Activated CD4-positive, CD25-positive, alpha-beta regulatory T cell (primary cell): ENCODE measurements at regions not wholly inside any gene's neighbourhood (a gene's known extent, or its start where the extent isn't known, plus 50 kb on each side); places are given as distances from the start of the nearest gene placed in this dataset.

Experiments
- DNase-seq, 4 experiments: peaks; one replicate each; lab custom pipeline; 2025; lab: John Stamatoyannopoulos, UW

DNA sequence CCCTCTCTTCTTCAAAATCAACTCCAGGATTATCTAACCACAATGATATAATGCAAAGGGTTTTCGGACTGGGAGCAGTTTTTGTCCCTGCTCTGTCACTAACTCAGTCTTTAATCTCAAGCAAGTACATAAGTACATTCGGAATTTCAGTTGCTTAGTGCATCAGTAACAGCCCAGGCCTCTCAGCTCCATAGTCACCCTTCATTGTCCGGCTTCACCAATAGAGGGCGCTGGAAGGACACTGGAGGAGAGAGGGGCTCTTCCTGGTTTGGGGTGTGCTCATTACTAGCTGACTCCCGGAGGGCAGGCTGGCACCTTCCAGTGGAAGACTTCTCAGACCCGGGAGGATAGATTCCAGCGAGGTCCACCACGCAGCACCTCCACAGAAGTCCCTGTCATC, 90.4 kb upstream of the PDGFD start:
- DNase-seq: no peak

DNA sequence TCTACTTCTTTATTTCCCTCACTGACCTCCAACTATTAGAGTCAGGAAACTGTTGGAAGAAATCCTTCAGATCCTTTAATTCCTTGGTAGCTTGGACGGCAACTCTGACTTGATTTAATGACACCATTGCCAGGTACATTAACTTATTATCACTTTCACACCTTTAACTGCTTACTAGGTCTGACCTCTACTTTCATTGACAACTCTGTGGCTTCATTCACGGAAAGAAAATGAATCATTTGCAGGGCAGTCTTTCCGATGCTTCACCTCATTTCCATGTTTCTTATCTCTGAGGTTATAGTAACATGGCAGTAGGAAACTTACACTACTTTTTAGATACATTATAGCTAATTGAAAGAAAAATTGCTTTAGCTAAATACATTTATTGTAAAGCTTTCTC, 82.6 kb upstream of the PDGFD start:
- no peak for DNase-seq

DNA sequence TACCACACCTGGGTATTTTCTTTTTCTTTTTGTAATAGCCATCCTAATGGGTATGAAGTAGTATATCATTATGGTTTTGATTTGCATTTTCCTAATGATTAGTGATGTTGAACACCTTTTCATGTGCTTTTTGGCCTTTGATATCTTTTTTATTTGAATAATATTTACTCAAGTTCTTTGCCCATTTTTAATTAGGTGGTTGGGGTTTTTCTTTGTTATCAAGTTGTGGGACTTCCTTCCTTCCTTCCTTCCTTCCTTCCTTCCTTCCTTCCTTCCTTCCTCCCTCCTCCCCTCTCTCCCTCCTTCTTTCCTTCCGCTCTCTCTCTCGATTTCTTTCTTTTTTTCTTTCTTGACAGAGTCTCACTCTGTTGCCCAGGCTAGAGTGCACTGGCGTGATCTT, 75.0 kb upstream of the PDGFD start:
- DNase-seq: no peak

DNA sequence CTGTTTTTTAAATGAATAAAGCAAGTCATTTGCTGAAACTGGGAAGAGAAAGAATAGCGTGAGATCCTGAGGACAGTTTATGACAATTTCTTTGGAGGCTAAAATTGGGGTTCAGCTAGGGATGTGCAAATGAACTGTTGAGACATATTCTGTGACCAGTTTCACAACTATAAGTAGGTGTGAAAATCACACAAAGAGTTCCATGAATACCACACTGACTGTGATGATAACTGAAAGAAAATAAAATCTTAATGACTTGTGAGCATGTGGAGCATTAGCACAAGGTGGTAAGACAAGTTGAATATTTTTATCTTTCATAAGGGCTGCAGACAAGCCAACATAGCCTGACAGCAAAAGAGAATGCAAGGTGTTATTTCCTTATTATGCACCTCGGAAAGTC, 61.1 kb upstream of the PDGFD start:
- DNase-seq: no peak

DNA sequence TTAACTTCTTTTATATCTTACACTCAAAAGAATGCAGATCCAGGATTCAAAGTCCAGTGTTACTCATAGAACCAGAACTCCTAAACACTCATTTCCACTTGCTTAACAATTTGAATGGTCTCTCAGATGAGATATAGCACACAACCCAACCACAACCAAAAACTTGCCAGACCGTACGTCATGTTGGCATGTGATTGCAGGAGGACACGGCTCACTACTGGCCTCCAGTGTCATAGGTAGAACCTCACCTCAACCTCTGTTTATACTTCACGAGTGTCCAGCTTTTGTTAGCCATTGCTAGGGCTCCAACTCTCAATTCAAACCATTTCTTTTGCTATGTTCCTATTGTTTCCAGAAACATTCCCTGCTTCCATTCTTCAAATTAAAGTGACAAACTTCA, 58.5 kb upstream of the PDGFD start:
- DNase-seq: no peak

DNA sequence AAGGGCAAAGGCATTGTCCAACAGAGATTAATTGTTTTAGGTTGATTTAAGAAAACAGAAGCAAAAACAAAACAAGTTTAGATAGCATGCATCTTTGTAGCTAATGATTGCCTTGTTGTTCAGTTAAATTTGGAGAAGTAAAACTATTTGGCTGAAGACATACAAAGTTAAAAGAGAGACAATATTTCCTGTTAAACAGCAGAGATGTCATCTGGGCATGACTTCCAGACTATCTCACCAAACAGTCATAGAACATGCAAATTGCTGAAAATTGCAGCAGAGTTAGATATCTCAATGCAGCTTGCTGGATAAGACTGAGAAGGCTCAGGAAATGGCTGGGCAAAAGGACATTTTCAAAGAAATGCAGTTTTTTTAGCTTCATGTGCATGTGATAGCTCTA, 57.5 kb upstream of the PDGFD start:
- no peak for DNase-seq

DNA sequence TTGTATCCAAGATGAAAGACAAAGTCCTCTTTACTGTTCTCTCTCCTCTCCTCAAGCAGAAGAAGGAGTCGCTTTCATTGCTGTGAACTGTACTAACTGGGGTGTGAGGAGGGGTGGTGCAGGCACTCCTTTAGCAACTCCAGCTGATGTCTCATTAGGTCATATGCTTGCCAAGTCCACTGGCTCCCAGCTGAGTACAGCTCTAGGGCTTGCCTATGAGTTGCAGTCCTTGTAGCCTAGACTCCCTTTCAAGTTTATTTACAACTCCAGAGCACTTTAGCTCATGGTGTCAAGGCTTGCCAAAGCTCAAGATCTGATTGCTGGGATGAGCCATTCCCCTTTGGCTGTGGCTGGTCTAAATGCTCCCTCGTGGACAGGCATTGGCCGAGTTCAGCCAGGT, 55.1 kb upstream of the PDGFD start:
- DNase-seq: no peak

DNA sequence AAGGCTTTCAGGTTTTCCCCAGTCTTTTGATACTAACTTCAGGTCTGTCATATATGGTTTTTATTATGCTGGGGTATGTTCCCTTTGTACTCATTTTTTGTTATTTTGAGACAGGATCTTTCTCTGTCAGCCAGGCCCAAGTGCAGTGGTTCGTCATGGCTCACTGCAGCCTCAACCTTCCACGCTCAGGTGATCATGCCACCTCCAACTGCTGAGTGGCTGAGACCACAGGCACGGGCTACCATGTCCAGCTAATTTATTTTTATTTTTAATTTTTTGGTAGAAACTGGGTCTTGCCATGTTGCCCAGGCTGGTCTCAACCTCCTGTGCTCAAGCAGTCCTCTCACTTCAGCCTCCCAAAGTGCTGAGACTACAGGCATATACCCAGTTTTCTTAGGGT, 50.6 kb upstream of the PDGFD start:
- DNase-seq: no peak
